Activated CD8-positive, alpha-beta T cell treated with anti-CD3 and anti-CD28 coated beads for 36 hours (primary cell): ENCODE measurements at regions not wholly inside any gene's neighbourhood (a gene's known extent, or its start where the extent isn't known, plus 50 kb on each side); places are given as distances from the start of the nearest gene placed in this dataset.

Experiments
- ATAC-seq: fragments of 200-7000 bp; cut with Tn5 transposase; one replicate; pipeline ENCODE4 v1.10.0; 2021; ENCODE audit warnings: mild to moderate bottlenecking, moderate library complexity
- CTCF ChIA-PET: fragments of 350-600 bp; sonication (Branson Sonifier 250); formaldehyde crosslinking; loops from one replicate; lab custom pipeline; 2021; ENCODE audit warnings: antibody characterized with exemption; lab: Charles Lee
- POLR2A ChIA-PET: fragments of 350-600 bp; sonication (Branson Sonifier 250); formaldehyde crosslinking; loops from one replicate; lab custom pipeline; 2021; ENCODE audit warnings: antibody characterized with exemption; lab: Charles Lee
- DNase-seq: peaks from one replicate; pipeline ENCODE4 v3.0.0-alpha.2; 2020
- H3K27ac Mint-ChIP-seq: one replicate; pipeline ENCODE4 v1.8.0; 2021; ENCODE audit warnings: mild to moderate bottlenecking, mixed read lengths
- H3K27me3 Mint-ChIP-seq: one replicate; pipeline ENCODE4 v1.8.0; 2021; ENCODE audit warnings: mixed read lengths
- H3K36me3 Mint-ChIP-seq: one replicate; pipeline ENCODE4 v1.8.0; 2021; ENCODE audit warnings: low read depth, mixed read lengths
- H3K4me1 Mint-ChIP-seq: one replicate; pipeline ENCODE4 v1.8.0; 2021; ENCODE audit warnings: low read depth, mixed read lengths
- H3K4me3 Mint-ChIP-seq: one replicate; pipeline ENCODE4 v1.8.0; 2021; ENCODE audit warnings: mild to moderate bottlenecking, moderate library complexity, mixed read lengths
- H3K9me3 Mint-ChIP-seq: one replicate; pipeline ENCODE4 v1.8.0; 2021; ENCODE audit warnings: mixed read lengths
- CTCF ChIP-seq: fragments of 200-600 bp; IDR thresholded peaks from one replicate; pipeline ENCODE4 v1.8.0; 2022; ENCODE audit warnings: antibody characterized with exemption, mild to moderate bottlenecking
- intact Hi-C: fragments of 100-400 bp; cut with micrococcal nuclease; formaldehyde crosslinking; loops from one replicate; pipeline ENCODE4 v1.10.0; 2022

GRCh38 chr14:99003646-99004045 lies 268.4 kb downstream of the BCL11B start:
- Mint-ChIP-seq H3K4me3 (no peak overlapping the region), H3K27me3 (no peaks in the 10 kb centered on the region), H3K4me1 (no peaks in the 10 kb centered on the region), H3K9me3 (no peaks in the 10 kb centered on the region), H3K36me3 (no peaks in the 10 kb centered on the region), H3K27ac (no peak overlapping the region)
- CTCF ChIA-PET = no interaction called here
- POLR2A ChIA-PET = interaction anchor here (1.4 kb wide), 1 partner anchor 10 kb away, joined by 4 read pairs; no protein-coding TSS in a partner anchor
- DNase-seq (no peak), ATAC-seq (no peak)
- intact Hi-C loops = no loop called here
- no peak for TF ChIP-seq CTCF

GRCh38 chr14:99004112-99004511 lies 267.9 kb downstream of the BCL11B start:
- ATAC-seq (no peak), DNase-seq (no peak)
- Mint-ChIP-seq H3K27me3 (no peaks in the 10 kb centered on the region), H3K27ac (no peak overlapping the region), H3K9me3 (no peaks in the 10 kb centered on the region), H3K4me3 (no peak overlapping the region), H3K36me3 (no peaks in the 10 kb centered on the region), H3K4me1 (no peaks in the 10 kb centered on the region)
- intact Hi-C loops = no loop called here
- POLR2A ChIA-PET = interaction anchor here (1.1 to 1.4 kb wide), 2 partner anchors 10 to 13 kb away, joined by 3 to 4 read pairs; no protein-coding TSS in a partner anchor
- no peak for TF ChIP-seq CTCF
- CTCF ChIA-PET = no interaction called here

- DNase-seq (no peak), ATAC-seq (no peak)
- H3K27ac Mint-ChIP-seq = no peak overlapping the region
- no peak overlapping the region for H3K4me3 Mint-ChIP-seq
- no peak for TF ChIP-seq CTCF
- H3K9me3 Mint-ChIP-seq = no peaks in the 10 kb centered on the region
- intact Hi-C loops = no loop called here
- peaks cover 6% of the 10 kb centered on the region for H3K4me1 Mint-ChIP-seq
- no peaks in the 10 kb centered on the region for H3K36me3 Mint-ChIP-seq
- no peaks in the 10 kb centered on the region for H3K27me3 Mint-ChIP-seq
- POLR2A ChIA-PET = no interaction called here
- CTCF ChIA-PET = no interaction called here
Observed at GRCh38 chr14:99006276-99006675, 265.7 kb downstream of the BCL11B start.

- intact Hi-C loops = no loop called here
- no peaks in the 10 kb centered on the region for H3K9me3 Mint-ChIP-seq
- H3K4me3 Mint-ChIP-seq = no peak overlapping the region
- DNase-seq (no peak), ATAC-seq (no peak)
- no peak for TF ChIP-seq CTCF
- CTCF ChIA-PET = no interaction called here
- H3K27me3 Mint-ChIP-seq = no peaks in the 10 kb centered on the region
- no peak overlapping the region for H3K27ac Mint-ChIP-seq
- POLR2A ChIA-PET = interaction anchor here (0.7 kb wide), 1 partner anchor 184 kb away, joined by 3 read pairs; no protein-coding TSS in a partner anchor
- H3K36me3 Mint-ChIP-seq = no peaks in the 10 kb centered on the region
- peaks cover 6% of the 10 kb centered on the region for H3K4me1 Mint-ChIP-seq
Observed at GRCh38 chr14:99007795-99008194, 264.2 kb downstream of the BCL11B start.

GRCh38 chr14:99009871-99010270 lies 262.1 kb downstream of the BCL11B start:
- no peaks in the 10 kb centered on the region for H3K27me3 Mint-ChIP-seq
- ATAC-seq = peak; percentile 53
- CTCF ChIA-PET = no interaction called here
- H3K36me3 Mint-ChIP-seq = no peaks in the 10 kb centered on the region
- POLR2A ChIA-PET = no interaction called here
- TF ChIP-seq CTCF = no peak
- intact Hi-C loops = no loop called here
- peaks cover 6% of the 10 kb centered on the region for H3K4me1 Mint-ChIP-seq
- no peak overlapping the region for H3K27ac Mint-ChIP-seq
- no peaks in the 10 kb centered on the region for H3K9me3 Mint-ChIP-seq
- peak; percentile 10 for DNase-seq
- H3K4me3 Mint-ChIP-seq = peak overlapping the region; percentile 26
